ENCODE measurements at regions not wholly inside any gene's neighbourhood (a gene's known extent, or its start where the extent isn't known, plus 50 kb on each side); places are given as distances from the start of the nearest gene placed in this dataset.
"Not testable (repeated sequence)": the region's sequence is repeated elsewhere in the genome, so short reads cannot be mapped to it uniquely, and the experiment has no call there.

DNA sequence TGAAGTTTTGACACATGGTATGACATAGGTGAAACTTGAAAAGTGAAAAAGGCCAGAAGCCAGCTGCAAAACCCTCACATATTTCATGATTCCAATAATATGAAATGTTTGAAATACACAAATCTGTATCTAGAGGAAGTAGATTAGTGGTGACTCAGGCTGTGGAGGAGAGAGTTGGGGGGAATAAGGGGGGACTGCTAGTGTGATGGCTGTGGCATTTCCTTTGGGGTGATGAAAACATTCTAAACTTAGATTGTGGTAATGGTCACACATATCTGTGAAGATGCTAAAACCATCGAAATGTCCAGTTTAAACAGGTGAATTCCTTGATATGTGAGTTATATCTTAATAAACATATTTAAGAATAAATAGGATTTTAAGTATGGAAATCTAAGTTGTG lies 343.5 kb upstream of the SFRP2 start:
- no peaks in the 10 kb centered on the region for H3K36me3 ChIP-seq (ENCODE audit: control insufficient read depth, insufficient read depth, low read length)
- no peak overlapping the region for H3K4me3 ChIP-seq (ENCODE audit: low read depth, low read length)
- H3K4me1 ChIP-seq (ENCODE audit: control insufficient read depth, insufficient read depth, low read length) = peaks cover 10% of the 10 kb centered on the region
- H3K27ac ChIP-seq (ENCODE audit: low read depth, low read length) = no peak overlapping the region
- no peaks in the 10 kb centered on the region for H3K9me3 ChIP-seq (ENCODE audit: control insufficient read depth, insufficient read depth, low read length)
- 0 out of 2 replicates have a peak, but pooled peaks cover 2% of the 10 kb centered on the region for H3K27me3 ChIP-seq (ENCODE audit: control insufficient read depth, insufficient read depth, low read length)
- no peak overlapping the region for H3K9ac ChIP-seq (ENCODE audit: low read depth, low read length)

DNA sequence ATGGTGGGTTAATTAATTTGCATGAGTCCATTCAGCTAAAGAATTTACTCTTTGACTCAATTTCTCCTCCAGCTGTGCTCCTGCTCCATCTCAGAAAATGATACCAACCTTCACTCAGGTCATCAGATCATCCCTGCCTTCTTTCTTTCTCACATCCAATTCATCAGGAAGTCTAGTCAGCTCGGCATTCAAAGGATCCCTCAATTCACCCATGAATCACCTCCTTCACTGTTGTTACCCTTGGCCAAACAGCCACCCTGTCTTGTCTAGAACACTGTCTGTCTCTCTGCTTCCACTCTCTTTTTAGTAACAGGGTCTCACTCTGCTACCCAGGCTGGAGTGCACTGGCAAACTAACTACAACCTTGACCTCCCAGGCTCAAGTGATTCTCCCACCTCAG lies 337.4 kb upstream of the SFRP2 start:
- H3K4me3 ChIP-seq (ENCODE audit: low read depth, low read length) = no peak overlapping the region
- H3K9ac ChIP-seq (ENCODE audit: low read depth, low read length) = no peak overlapping the region
- H3K36me3 ChIP-seq (ENCODE audit: control insufficient read depth, insufficient read depth, low read length) = no peaks in the 10 kb centered on the region
- H3K9me3 ChIP-seq (ENCODE audit: control insufficient read depth, insufficient read depth, low read length) = no peaks in the 10 kb centered on the region
- no peaks in the 10 kb centered on the region for H3K27me3 ChIP-seq (ENCODE audit: control insufficient read depth, insufficient read depth, low read length)
- H3K4me1 ChIP-seq (ENCODE audit: control insufficient read depth, insufficient read depth, low read length) = no peaks in the 10 kb centered on the region
- H3K27ac ChIP-seq (ENCODE audit: low read depth, low read length) = no peak overlapping the region

DNA sequence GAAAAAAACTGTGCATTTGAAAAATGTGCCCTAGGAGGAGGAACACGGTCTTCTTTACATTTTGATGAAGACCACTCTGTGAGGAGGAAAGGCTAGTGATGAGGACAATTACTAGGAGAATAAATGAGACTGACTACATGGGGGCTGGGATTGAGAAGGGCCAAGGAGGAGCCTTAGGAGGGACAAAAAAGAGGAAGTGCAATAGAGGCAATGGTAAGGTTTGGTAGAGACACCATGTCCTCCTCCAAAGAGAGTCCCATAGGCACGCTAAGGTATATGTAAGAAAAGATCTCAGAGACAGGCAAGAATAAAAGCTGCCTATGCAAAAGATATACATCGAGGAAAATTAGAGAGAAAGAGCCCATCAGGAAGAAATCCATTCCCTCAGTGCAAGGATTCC lies 336.5 kb upstream of the SFRP2 start:
- Histone ChIP-seq H3K4me1 (ENCODE audit: control insufficient read depth, insufficient read depth, low read length) (no peaks in the 10 kb centered on the region), H3K27me3 (ENCODE audit: control insufficient read depth, insufficient read depth, low read length) (no peaks in the 10 kb centered on the region), H3K36me3 (ENCODE audit: control insufficient read depth, insufficient read depth, low read length) (no peaks in the 10 kb centered on the region), H3K4me3 (ENCODE audit: low read depth, low read length) (no peak overlapping the region), H3K27ac (ENCODE audit: low read depth, low read length) (no peak overlapping the region), H3K9ac (ENCODE audit: low read depth, low read length) (no peak overlapping the region), H3K9me3 (ENCODE audit: control insufficient read depth, insufficient read depth, low read length) (no peaks in the 10 kb centered on the region)

DNA sequence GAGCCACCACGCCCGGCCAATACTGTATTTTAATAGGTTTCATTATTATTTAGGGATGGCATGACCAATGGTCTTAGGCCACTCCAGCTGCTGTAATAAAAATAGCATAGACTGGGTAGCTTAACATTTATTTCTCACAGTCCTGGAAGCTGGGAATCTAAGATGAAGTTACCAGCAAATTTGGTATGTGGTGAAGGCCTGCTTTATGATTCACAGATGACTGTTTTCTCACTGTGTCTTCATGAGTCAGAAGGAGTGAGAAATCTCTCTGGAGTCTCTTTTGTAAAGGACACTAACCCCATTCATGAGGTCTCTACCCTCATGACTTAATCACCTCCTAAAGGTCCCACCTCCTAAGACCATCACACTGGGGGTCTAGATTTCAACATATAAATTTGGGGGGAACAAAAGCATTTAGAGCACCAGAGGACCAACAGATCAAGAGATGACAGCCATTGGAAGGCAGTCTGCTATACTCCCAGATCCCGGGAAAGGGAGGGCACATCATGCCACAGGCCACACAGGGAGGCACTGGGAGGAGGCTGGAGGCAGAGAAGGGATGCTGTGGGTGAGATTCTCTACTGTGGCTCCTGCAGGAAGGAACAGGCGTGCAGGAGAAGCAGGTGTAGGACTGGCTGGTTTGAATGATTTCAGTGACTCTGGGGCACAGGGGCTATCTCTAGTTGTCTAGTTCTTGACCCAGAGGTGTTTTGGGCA lies 335.8 kb upstream of the SFRP2 start:
- no peaks in the 10 kb centered on the region for H3K9me3 ChIP-seq (ENCODE audit: control insufficient read depth, insufficient read depth, low read length)
- H3K27ac ChIP-seq (ENCODE audit: low read depth, low read length) = no peak overlapping the region
- no peaks in the 10 kb centered on the region for H3K36me3 ChIP-seq (ENCODE audit: control insufficient read depth, insufficient read depth, low read length)
- H3K4me3 ChIP-seq (ENCODE audit: low read depth, low read length) = no peak overlapping the region
- no peaks in the 10 kb centered on the region for H3K27me3 ChIP-seq (ENCODE audit: control insufficient read depth, insufficient read depth, low read length)
- no peak overlapping the region for H3K9ac ChIP-seq (ENCODE audit: low read depth, low read length)
- no peaks in the 10 kb centered on the region for H3K4me1 ChIP-seq (ENCODE audit: control insufficient read depth, insufficient read depth, low read length)

DNA sequence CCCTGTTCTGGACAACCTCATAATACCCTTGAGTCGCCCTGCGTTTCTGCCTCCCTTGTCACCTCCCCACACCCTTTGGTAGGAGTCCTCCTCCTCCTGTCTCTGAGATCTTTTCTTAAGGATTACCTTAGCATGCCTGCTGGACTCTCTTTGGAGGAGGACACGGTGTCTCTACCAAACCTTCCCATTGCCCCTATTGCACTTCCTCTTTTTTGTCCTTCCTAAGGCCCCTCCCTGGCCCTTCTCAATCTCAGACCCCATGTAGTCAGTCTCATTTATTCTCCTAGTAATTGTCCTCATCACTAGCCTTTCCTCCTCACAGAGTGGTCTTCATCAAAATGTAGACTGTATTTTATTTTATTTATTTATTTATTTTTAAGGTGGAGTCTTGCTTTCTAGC lies 335.0 kb upstream of the SFRP2 start:
- Histone ChIP-seq H3K4me1 (ENCODE audit: control insufficient read depth, insufficient read depth, low read length) (no peaks in the 10 kb centered on the region), H3K36me3 (ENCODE audit: control insufficient read depth, insufficient read depth, low read length) (no peaks in the 10 kb centered on the region), H3K27me3 (ENCODE audit: control insufficient read depth, insufficient read depth, low read length) (no peaks in the 10 kb centered on the region), H3K4me3 (ENCODE audit: low read depth, low read length) (no peak overlapping the region), H3K9ac (ENCODE audit: low read depth, low read length) (no peak overlapping the region), H3K9me3 (ENCODE audit: control insufficient read depth, insufficient read depth, low read length) (no peaks in the 10 kb centered on the region), H3K27ac (ENCODE audit: low read depth, low read length) (no peak overlapping the region)

DNA sequence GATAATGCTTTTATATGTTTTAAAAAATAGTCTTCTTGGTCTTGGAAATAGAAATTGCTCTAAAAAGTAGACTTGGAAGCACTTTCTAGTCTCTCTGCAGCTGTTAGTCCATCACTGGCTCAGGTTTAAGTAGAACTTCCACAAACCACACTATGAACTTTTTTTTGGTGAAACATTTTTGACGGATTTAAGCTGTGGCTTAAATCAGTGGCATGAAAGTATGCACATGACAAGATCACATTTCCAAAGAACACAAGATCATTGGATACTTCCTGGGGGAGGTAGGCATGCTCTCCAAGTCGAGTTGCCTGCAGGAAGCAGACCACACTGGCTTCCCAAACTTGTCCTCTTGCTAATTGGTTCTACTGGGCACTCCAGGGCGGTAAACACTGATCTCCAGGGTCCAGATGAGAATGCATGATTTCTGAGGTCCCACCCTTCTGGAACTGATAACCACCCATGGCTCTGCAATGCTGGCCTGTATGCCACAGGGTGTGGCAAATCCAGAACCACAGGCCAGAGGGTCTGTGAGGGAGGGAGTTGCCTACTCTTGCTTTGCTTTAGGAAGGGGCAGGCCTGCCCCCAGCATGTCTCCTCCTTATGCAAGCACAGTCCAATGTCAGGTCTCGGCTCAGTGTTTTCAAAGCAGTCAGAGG lies 331.9 kb upstream of the SFRP2 start:
- no peak overlapping the region for H3K4me3 ChIP-seq (ENCODE audit: low read depth, low read length)
- no peaks in the 10 kb centered on the region for H3K27me3 ChIP-seq (ENCODE audit: control insufficient read depth, insufficient read depth, low read length)
- no peaks in the 10 kb centered on the region for H3K9me3 ChIP-seq (ENCODE audit: control insufficient read depth, insufficient read depth, low read length)
- no peaks in the 10 kb centered on the region for H3K4me1 ChIP-seq (ENCODE audit: control insufficient read depth, insufficient read depth, low read length)
- no peaks in the 10 kb centered on the region for H3K36me3 ChIP-seq (ENCODE audit: control insufficient read depth, insufficient read depth, low read length)
- H3K9ac ChIP-seq (ENCODE audit: low read depth, low read length) = no peak overlapping the region
- H3K27ac ChIP-seq (ENCODE audit: low read depth, low read length) = no peak overlapping the region

DNA sequence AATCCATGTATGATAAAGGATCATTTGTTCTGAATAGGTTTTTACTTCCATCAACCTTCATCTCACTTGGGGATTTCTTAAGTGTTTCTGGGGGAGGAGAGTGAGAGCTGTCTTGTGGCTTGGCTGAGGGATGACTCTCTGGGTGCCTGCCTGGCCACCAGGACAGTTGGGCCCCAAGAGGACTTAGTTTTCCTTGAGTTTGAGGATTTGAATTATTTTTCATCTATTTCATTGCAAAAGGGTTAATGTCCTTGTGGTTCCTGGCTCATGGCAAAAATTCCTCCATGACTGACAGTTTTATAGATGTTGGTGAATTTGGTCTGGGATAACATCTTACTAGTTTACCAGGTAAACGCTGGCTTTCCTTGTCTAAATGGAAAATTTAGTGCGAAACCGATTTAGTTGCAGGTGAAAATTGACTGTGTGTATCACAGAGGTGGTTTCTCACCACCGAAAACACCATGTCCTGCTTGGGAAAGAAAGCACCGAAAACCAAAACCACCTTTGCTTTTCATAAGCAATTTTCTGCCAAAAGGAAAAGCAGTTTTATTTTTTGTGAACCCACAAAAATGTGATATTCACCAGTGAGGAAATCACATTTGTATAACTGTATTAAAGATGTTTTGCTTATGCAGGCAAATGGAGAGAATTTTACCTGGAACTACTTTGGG lies 331.3 kb upstream of the SFRP2 start:
- Histone ChIP-seq H3K36me3 (ENCODE audit: control insufficient read depth, insufficient read depth, low read length) (no peaks in the 10 kb centered on the region), H3K9me3 (ENCODE audit: control insufficient read depth, insufficient read depth, low read length) (no peaks in the 10 kb centered on the region), H3K4me3 (ENCODE audit: low read depth, low read length) (no peak overlapping the region), H3K4me1 (ENCODE audit: control insufficient read depth, insufficient read depth, low read length) (no peaks in the 10 kb centered on the region), H3K27ac (ENCODE audit: low read depth, low read length) (no peak overlapping the region), H3K9ac (ENCODE audit: low read depth, low read length) (no peak overlapping the region), H3K27me3 (ENCODE audit: control insufficient read depth, insufficient read depth, low read length) (no peaks in the 10 kb centered on the region)

DNA sequence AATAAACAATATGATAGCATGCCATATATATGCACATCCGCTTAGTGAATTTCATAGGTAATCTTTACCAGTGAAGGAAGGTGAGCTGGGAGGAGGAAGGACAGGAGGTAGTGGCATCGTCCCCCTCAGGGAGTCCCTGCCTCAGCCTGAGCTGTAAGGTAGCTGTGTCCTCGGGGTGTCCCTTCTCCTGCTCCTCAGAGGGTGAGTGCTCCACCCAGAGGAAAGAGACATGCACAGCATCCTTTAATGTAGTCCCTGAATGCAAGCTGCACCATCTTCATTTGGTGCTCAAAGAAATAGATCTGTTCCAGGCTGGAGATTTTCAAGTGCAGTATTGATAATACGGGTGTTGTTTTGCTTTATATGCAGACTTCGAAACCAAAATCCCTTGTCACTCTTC lies 330.4 kb upstream of the SFRP2 start:
- H3K4me3 ChIP-seq (ENCODE audit: low read depth, low read length) = no peak overlapping the region
- no peak overlapping the region for H3K27ac ChIP-seq (ENCODE audit: low read depth, low read length)
- H3K36me3 ChIP-seq (ENCODE audit: control insufficient read depth, insufficient read depth, low read length) = no peaks in the 10 kb centered on the region
- no peaks in the 10 kb centered on the region for H3K9me3 ChIP-seq (ENCODE audit: control insufficient read depth, insufficient read depth, low read length)
- no peak overlapping the region for H3K9ac ChIP-seq (ENCODE audit: low read depth, low read length)
- H3K4me1 ChIP-seq (ENCODE audit: control insufficient read depth, insufficient read depth, low read length) = no peaks in the 10 kb centered on the region
- H3K27me3 ChIP-seq (ENCODE audit: control insufficient read depth, insufficient read depth, low read length) = no peaks in the 10 kb centered on the region

DNA sequence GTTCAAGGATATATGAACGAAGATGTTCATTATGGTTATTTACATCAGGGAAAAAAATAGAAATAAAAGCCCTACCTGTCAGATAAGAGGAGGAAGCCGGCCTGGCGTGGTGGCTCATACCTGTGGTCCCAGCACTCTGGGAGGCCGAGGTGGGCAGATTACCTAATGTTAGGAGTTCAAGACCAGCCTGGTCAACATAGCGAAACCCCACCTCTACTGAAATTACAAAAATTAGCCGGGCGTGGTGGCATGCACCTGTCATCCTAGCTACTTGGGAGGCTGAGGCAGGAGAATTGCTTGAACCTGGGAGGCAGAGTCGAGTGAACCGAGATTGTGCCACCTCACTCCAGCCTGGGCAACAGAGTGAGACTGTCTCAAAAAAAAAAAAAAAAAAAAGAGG lies 328.8 kb upstream of the SFRP2 start:
- not testable (repeated sequence) for H3K27ac ChIP-seq (ENCODE audit: low read depth, low read length); H3K27me3 ChIP-seq (ENCODE audit: control insufficient read depth, insufficient read depth, low read length); H3K9ac ChIP-seq (ENCODE audit: low read depth, low read length); H3K36me3 ChIP-seq (ENCODE audit: control insufficient read depth, insufficient read depth, low read length); H3K4me1 ChIP-seq (ENCODE audit: control insufficient read depth, insufficient read depth, low read length); H3K4me3 ChIP-seq (ENCODE audit: low read depth, low read length); H3K9me3 ChIP-seq (ENCODE audit: control insufficient read depth, insufficient read depth, low read length)

DNA sequence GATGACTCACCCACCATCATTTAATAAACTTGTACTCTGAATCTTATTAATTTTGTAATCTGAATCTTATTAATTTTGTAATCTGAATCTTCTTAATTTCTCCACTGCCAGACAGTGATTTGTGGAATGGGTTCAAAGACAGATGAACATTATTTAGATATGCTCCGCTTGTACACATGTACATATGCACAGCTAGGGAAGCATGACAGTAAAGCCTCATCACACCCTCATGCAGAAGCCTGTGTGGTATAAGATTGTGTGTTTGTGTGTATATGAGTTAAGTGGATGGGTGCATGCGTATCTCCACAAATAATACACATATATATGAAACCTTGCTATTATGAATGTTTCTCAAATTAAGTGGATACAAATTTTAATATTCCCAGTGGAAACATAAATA lies 318.5 kb upstream of the SFRP2 start:
- no peaks in the 10 kb centered on the region for H3K4me1 ChIP-seq (ENCODE audit: control insufficient read depth, insufficient read depth, low read length)
- H3K9me3 ChIP-seq (ENCODE audit: control insufficient read depth, insufficient read depth, low read length) = no peaks in the 10 kb centered on the region
- H3K36me3 ChIP-seq (ENCODE audit: control insufficient read depth, insufficient read depth, low read length) = no peaks in the 10 kb centered on the region
- H3K9ac ChIP-seq (ENCODE audit: low read depth, low read length) = no peak overlapping the region
- no peak overlapping the region for H3K27ac ChIP-seq (ENCODE audit: low read depth, low read length)
- no peak overlapping the region for H3K4me3 ChIP-seq (ENCODE audit: low read depth, low read length)
- H3K27me3 ChIP-seq (ENCODE audit: control insufficient read depth, insufficient read depth, low read length) = no peaks in the 10 kb centered on the region

DNA sequence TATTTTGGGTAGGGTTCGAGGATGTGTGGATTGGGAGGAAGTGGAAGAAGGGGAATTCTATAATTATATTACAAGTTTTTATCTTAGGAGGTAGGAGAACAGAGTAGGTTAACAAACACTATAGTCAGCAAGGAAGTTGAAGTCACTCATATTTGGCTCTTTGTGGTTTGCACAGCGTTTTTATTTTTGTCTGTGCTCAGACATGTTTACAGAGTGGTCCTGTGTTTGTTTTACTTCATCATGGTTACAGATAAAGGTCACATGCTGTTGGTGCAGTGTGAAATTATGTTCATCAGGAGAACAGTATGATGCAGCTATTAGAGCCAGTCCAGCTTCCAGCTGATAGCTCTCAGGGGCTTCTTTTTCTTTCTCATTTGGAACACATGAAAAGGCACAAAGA lies 299.9 kb upstream of the SFRP2 start:
- Histone ChIP-seq H3K9me3 (ENCODE audit: control insufficient read depth, insufficient read depth, low read length) (no peaks in the 10 kb centered on the region), H3K9ac (ENCODE audit: low read depth, low read length) (no peak overlapping the region), H3K27me3 (ENCODE audit: control insufficient read depth, insufficient read depth, low read length) (no peaks in the 10 kb centered on the region)

More for the DNA sequence above, 299.9 kb upstream of the SFRP2 start:
- Histone ChIP-seq H3K27ac (ENCODE audit: low read depth, low read length) (no peak overlapping the region), H3K4me3 (ENCODE audit: low read depth, low read length) (no peak overlapping the region), H3K4me1 (ENCODE audit: control insufficient read depth, insufficient read depth, low read length) (no peaks in the 10 kb centered on the region), H3K36me3 (ENCODE audit: control insufficient read depth, insufficient read depth, low read length) (no peaks in the 10 kb centered on the region)
